ENCODE measurements at regions not wholly inside any gene's neighbourhood (a gene's known extent, or its start where the extent isn't known, plus 50 kb on each side); places are given as distances from the start of the nearest gene placed in this dataset.

GRCh38 chr5:167528651-167529050 lies 762.8 kb upstream of the WWC1 start:
- no peak overlapping the region for H3K4me3 ChIP-seq (ENCODE audit: low read length)
- DNase-seq (ENCODE audit: low read depth): no peak
- TF ChIP-seq, protein P1, sequence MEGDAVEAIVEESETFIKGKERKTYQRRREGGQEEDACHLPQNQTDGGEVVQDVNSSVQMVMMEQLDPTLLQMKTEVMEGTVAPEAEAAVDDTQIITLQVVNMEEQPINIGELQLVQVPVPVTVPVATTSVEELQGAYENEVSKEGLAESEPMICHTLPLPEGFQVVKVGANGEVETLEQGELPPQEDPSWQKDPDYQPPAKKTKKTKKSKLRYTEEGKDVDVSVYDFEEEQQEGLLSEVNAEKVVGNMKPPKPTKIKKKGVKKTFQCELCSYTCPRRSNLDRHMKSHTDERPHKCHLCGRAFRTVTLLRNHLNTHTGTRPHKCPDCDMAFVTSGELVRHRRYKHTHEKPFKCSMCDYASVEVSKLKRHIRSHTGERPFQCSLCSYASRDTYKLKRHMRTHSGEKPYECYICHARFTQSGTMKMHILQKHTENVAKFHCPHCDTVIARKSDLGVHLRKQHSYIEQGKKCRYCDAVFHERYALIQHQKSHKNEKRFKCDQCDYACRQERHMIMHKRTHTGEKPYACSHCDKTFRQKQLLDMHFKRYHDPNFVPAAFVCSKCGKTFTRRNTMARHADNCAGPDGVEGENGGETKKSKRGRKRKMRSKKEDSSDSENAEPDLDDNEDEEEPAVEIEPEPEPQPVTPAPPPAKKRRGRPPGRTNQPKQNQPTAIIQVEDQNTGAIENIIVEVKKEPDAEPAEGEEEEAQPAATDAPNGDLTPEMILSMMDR (IDR thresholded peaks at IDR 0.05; ENCODE audit: insufficient read depth, low read depth, low read length, missing control alignments): no peak

DNA sequence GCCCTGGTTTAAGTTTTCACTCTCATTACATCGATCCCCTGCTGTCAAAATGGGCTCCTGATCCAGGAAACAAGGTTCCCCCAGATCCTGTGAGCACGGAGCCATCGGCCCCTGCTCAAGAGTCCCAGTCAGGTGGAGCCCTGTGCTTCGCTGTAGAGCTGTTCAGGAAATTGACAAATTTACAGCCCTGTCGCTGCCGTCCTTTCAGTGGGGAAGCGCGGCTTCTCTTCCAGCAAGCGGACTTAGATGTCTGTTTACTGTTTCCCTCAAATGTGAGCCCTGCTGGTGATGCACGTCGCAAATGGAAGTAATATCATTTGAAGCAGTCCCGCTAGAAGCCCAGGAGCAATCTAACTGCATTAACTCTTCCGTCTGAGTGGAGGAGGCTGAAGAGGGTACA lies 760.9 kb upstream of the WWC1 start:
- TF ChIP-seq, protein P1 (IDR thresholded peaks at IDR 0.05; ENCODE audit: insufficient read depth, low read depth, low read length, missing control alignments): no peak
- H3K4me3 ChIP-seq (ENCODE audit: low read length): no peak overlapping the region
- no peak for DNase-seq (ENCODE audit: low read depth)

DNA sequence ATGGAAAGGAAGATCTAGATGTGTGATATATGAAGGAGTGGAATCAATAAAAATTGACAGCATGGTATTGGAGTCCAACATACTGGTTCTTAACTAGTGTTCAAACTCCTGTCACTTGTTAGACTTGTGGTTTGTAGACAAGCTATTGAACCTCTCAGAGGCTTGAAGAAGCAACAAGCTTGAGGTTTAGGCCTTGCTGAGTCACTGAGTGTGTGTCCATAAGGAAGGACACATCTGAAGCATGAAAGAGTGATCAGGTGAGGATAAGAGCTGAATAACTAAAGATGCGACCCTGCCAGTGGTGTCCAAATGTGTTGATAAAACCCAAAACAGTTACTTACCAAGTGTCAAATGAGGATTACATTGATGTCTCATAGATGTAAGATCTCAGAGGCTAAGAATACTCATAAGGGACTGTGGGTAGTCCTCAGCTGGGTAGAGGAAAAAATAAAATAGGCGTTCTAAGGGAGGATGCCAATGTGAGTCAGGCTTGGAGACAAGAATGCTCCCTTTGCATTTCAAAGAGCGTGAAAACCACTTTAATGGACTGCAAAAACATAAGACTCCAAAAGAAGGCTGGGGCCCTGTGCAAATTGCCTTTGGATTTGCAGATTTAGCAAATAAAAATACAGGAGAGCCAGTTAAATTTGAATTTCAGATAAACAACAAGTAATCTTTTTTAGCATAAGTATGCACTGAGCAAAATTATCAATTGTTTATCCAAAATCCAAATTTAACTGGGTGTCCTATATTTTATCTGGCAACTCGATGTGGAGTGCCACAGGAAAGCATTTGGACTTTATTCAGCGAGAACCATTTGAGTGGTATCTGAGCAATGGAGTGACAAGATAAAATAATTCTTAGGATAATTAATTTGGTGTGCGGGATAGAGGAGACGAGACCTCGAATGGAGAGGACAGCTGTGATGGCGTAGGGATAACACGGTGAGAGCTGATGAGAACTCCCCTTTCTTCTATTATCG lies 757.3 kb upstream of the WWC1 start:
- DNase-seq (ENCODE audit: low read depth): no peak
- TF ChIP-seq, protein P1 (IDR thresholded peaks at IDR 0.05; ENCODE audit: insufficient read depth, low read depth, low read length, missing control alignments): no peak
- H3K4me3 ChIP-seq (ENCODE audit: low read length): no peak overlapping the region

DNA sequence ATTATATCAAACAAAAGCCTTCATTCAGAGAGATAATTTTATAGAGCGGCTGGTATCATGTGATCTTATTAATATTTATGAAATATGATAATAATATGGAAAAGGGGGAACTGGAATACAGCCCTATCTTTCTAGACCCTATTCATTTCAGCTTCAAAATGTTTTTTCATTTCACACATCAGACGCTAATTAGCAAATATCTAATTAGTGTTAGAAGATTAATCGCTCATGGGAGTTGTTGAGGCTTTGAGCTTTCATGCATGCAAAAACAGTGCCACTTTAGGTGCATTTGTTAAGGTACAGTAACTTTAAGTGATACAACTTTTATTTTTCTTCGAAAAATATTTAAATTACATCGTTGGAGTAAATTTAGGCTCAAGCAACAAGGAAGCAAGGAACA lies 751.7 kb upstream of the WWC1 start:
- no peak overlapping the region for H3K4me3 ChIP-seq (ENCODE audit: low read length)
- TF ChIP-seq, protein P1 (IDR thresholded peaks at IDR 0.05; ENCODE audit: insufficient read depth, low read depth, low read length, missing control alignments): no peak
- no peak for DNase-seq (ENCODE audit: low read depth)

DNA sequence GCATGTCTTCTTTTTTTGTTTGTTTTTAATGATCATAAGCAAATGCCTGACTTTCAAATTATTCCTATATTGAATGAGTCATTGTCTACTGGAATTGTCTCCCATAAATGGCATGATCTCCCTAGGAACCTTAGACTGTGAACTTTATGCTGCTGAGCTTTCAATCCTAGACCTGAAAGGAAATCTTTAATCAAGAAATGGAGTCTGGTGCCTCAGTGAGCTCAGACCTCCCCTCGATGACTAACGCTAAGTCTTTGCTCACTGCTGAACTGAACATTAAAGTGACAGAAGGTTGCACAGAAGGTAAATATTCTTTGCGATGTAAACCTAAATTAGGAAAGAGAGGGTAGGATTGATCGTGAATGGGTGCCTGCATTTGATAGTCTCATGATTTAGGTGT lies 745.2 kb upstream of the WWC1 start:
- no peak for DNase-seq (ENCODE audit: low read depth)
- H3K4me3 ChIP-seq (ENCODE audit: low read length): no peak overlapping the region
- TF ChIP-seq, protein P1 (IDR thresholded peaks at IDR 0.05; ENCODE audit: insufficient read depth, low read depth, low read length, missing control alignments): no peak

GRCh38 chr5:167552356-167552755 lies 739.1 kb upstream of the WWC1 start:
- no peak for DNase-seq (ENCODE audit: low read depth)
- H3K4me3 ChIP-seq (ENCODE audit: low read length): no peak overlapping the region
- TF ChIP-seq, protein P1 (IDR thresholded peaks at IDR 0.05; ENCODE audit: insufficient read depth, low read depth, low read length, missing control alignments): no peak
